ENCODE measurements at regions not wholly inside any gene's neighbourhood (a gene's known extent, or its start where the extent isn't known, plus 50 kb on each side); places are given as distances from the start of the nearest gene placed in this dataset.

DNA sequence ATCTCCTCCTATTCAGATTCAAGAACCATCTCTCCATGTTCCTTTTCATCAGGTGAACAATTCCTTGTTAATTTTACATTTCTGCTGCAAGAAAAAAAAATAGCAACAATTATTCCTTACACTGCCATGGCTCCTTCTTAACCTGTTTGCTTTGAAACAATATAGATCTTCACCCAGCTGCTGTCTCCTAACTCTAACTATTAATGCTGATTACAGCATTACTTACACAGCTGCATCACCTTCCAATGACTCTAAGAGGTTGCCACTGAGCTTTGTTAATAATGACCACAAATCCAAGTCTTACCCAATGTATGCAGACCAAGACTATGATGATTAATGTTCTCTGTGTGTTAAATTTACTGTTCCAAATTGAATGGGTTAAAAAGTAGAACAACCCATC lies 541.4 kb downstream of the TOX3 start:
- Histone ChIP-seq H3K4me1 (no peaks in the 10 kb centered on the region), H3K27ac (no peak overlapping the region), H3K36me3 (no peaks in the 10 kb centered on the region), H3K4me3 (no peak overlapping the region), H3K9me3 (no peaks in the 10 kb centered on the region), H3K27me3 (no peaks in the 10 kb centered on the region)
- no peak for DNase-seq
- no peak for TF ChIP-seq POLR2AphosphoS5 (IDR thresholded peaks at IDR 0.05)
- TF ChIP-seq, protein P1, sequence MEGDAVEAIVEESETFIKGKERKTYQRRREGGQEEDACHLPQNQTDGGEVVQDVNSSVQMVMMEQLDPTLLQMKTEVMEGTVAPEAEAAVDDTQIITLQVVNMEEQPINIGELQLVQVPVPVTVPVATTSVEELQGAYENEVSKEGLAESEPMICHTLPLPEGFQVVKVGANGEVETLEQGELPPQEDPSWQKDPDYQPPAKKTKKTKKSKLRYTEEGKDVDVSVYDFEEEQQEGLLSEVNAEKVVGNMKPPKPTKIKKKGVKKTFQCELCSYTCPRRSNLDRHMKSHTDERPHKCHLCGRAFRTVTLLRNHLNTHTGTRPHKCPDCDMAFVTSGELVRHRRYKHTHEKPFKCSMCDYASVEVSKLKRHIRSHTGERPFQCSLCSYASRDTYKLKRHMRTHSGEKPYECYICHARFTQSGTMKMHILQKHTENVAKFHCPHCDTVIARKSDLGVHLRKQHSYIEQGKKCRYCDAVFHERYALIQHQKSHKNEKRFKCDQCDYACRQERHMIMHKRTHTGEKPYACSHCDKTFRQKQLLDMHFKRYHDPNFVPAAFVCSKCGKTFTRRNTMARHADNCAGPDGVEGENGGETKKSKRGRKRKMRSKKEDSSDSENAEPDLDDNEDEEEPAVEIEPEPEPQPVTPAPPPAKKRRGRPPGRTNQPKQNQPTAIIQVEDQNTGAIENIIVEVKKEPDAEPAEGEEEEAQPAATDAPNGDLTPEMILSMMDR (IDR thresholded peaks at IDR 0.05): no peak
- TF ChIP-seq POLR2A (IDR thresholded peaks at IDR 0.05): no peak
- TF ChIP-seq EP300 (IDR thresholded peaks at IDR 0.05; ENCODE audit: low read depth): no peak
- intact Hi-C loops (cut with DNase I; ENCODE audit: low total_unique reads): no loop called here
- in situ Hi-C loops (cut with MboI; ENCODE audit: low pct_ligation_motif_present in 1 of 4, low pct_unique_long_range_greater_than_20kb in 1 of 4, low sequenced_read_pairs in 3 of 4): no loop called here

- Histone ChIP-seq H3K36me3 (no peaks in the 10 kb centered on the region), H3K27ac (no peak overlapping the region), H3K27me3 (no peaks in the 10 kb centered on the region), H3K4me3 (no peak overlapping the region), H3K4me1 (no peaks in the 10 kb centered on the region), H3K9me3 (no peaks in the 10 kb centered on the region)
- TF ChIP-seq POLR2AphosphoS5 (IDR thresholded peaks at IDR 0.05) (no peak), POLR2A (IDR thresholded peaks at IDR 0.05) (no peak), EP300 (IDR thresholded peaks at IDR 0.05; ENCODE audit: low read depth) (no peak)
- TF ChIP-seq, protein P1 (IDR thresholded peaks at IDR 0.05): no peak
- 89 to 94% methylated on average over 2 to 6 of the region's 6 CpGs for WGBS, 2 donors (ENCODE audit: low coverage in 1 of 2)
- no peak for DNase-seq
- in situ Hi-C loops (cut with MboI; ENCODE audit: low pct_ligation_motif_present in 1 of 4, low pct_unique_long_range_greater_than_20kb in 1 of 4, low sequenced_read_pairs in 3 of 4) (no loop called here), intact Hi-C loops (cut with DNase I; ENCODE audit: low total_unique reads) (no loop called here)
These were observed 542.6 kb downstream of the TOX3 start for GRCh38 chr16:52004343-52004742.

DNA sequence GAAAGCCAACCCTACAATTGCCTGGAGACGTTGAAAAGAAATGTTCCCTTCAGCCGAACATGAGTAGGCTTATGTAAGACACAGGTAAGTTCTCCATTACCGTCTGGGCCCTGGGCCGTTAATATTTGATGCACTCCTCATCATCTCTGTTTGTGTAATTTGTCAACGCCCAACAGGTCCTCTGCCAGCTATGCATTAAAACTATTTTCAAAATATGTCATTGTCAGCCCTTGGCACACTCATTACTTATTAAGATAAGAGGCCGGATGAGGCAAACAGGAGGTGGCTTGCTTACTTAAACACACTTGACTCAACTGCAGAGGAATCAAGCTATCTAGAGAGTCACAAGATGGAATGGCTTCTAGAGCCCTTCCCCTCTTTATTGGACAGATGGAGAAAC lies 544.9 kb downstream of the TOX3 start:
- 83 to 90% methylated on average over 2 to 6 of the region's 6 CpGs for WGBS, 2 donors (ENCODE audit: low coverage in 1 of 2)
- in situ Hi-C loops (cut with MboI; ENCODE audit: low pct_ligation_motif_present in 1 of 4, low pct_unique_long_range_greater_than_20kb in 1 of 4, low sequenced_read_pairs in 3 of 4): no loop called here
- TF ChIP-seq, protein P1 (IDR thresholded peaks at IDR 0.05): no peak
- TF ChIP-seq POLR2A (IDR thresholded peaks at IDR 0.05) (no peak), POLR2AphosphoS5 (IDR thresholded peaks at IDR 0.05) (no peak), EP300 (IDR thresholded peaks at IDR 0.05; ENCODE audit: low read depth) (no peak)

GRCh38 chr16:51996516-51996915 lies 550.4 kb downstream of the TOX3 start:
- Histone ChIP-seq H3K4me3 (no peak overlapping the region), H3K27me3 (no peaks in the 10 kb centered on the region), H3K9me3 (no peaks in the 10 kb centered on the region), H3K36me3 (no peaks in the 10 kb centered on the region), H3K4me1 (no peaks in the 10 kb centered on the region), H3K27ac (no peak overlapping the region)
- intact Hi-C loops (cut with DNase I; ENCODE audit: low total_unique reads) (no loop called here), in situ Hi-C loops (cut with MboI; ENCODE audit: low pct_ligation_motif_present in 1 of 4, low pct_unique_long_range_greater_than_20kb in 1 of 4, low sequenced_read_pairs in 3 of 4) (no loop called here)
- WGBS, 2 donors (ENCODE audit: low coverage in 1 of 2): 57 to 61% methylated on average over 3 of the region's 3 CpGs
- no peak for DNase-seq
- TF ChIP-seq POLR2A (IDR thresholded peaks at IDR 0.05): no peak
- no peak for TF ChIP-seq POLR2AphosphoS5 (IDR thresholded peaks at IDR 0.05)
- TF ChIP-seq EP300 (IDR thresholded peaks at IDR 0.05; ENCODE audit: low read depth): no peak
- TF ChIP-seq, protein P1 (IDR thresholded peaks at IDR 0.05): no peak

More for the DNA sequence above, 544.9 kb downstream of the TOX3 start:
- Histone ChIP-seq H3K27ac (no peak overlapping the region), H3K27me3 (no peaks in the 10 kb centered on the region), H3K36me3 (no peaks in the 10 kb centered on the region), H3K4me1 (no peaks in the 10 kb centered on the region), H3K4me3 (no peak overlapping the region), H3K9me3 (no peaks in the 10 kb centered on the region)
- no peak for DNase-seq
- intact Hi-C loops (cut with DNase I; ENCODE audit: low total_unique reads): no loop called here

Data from transverse colon (tissue), 4 donors.